DMS153 treated with DMSO at 0.1 percent for 48 hours (cell line): ENCODE measurements at regions not wholly inside any gene's neighbourhood (a gene's known extent, or its start where the extent isn't known, plus 50 kb on each side); places are given as distances from the start of the nearest gene placed in this dataset.
"Not testable (repeated sequence)": the region's sequence is repeated elsewhere in the genome, so short reads cannot be mapped to it uniquely, and the experiment has no call there.

ENCODE experiments used
- DNase-seq: peaks from one replicate; lab custom pipeline; 2025; ENCODE audit not compliant: unreplicated experiment; lab: John Stamatoyannopoulos, UW

GRCh38 chr12:46671102-46671501 lies 154.7 kb downstream of the SLC38A4 start:
- DNase-seq, result no peak

- no peak for DNase-seq
Measured at GRCh38 chr12:46670636-46671035, 155.2 kb downstream of the SLC38A4 start.

GRCh38 chr12:46669720-46670119 lies 156.1 kb downstream of the SLC38A4 start:
- no peak for DNase-seq

- DNase-seq, result no peak
Measured at GRCh38 chr12:46667551-46667950, 158.2 kb downstream of the SLC38A4 start.

GRCh38 chr12:46664761-46665287 lies 161.0 kb downstream of the SLC38A4 start:
- DNase-seq, result peak; percentile 55

- no peak for DNase-seq
Measured at GRCh38 chr12:46663318-46663717, 162.5 kb downstream of the SLC38A4 start.

GRCh38 chr12:46661110-46661845 lies 164.5 kb downstream of the SLC38A4 start:
- peak; percentile 67 for DNase-seq

- no peak for DNase-seq
Measured at GRCh38 chr12:46660719-46661109, 165.1 kb downstream of the SLC38A4 start.

GRCh38 chr12:46660276-46660675 lies 165.5 kb downstream of the SLC38A4 start:
- no peak for DNase-seq

GRCh38 chr12:46659824-46660223 lies 166.0 kb downstream of the SLC38A4 start:
- peak; percentile 17 for DNase-seq

- no peak for DNase-seq
Measured at GRCh38 chr12:46659032-46659650, 166.7 kb downstream of the SLC38A4 start.

GRCh38 chr12:46657453-46658411 lies 168.1 kb downstream of the SLC38A4 start:
- DNase-seq, result no peak

- not testable (repeated sequence) for DNase-seq
Measured at GRCh38 chr12:46655984-46656383, 169.8 kb downstream of the SLC38A4 start.

GRCh38 chr12:46653311-46653710 lies 172.5 kb downstream of the SLC38A4 start:
- no peak for DNase-seq

- DNase-seq, result no peak
Measured at GRCh38 chr12:46652692-46653091, 173.1 kb downstream of the SLC38A4 start.

- no peak for DNase-seq
Measured at GRCh38 chr12:46650688-46651087, 175.1 kb downstream of the SLC38A4 start.

- no peak for DNase-seq
Measured at GRCh38 chr12:46649433-46649832, 176.4 kb downstream of the SLC38A4 start.

- DNase-seq, result no peak
Measured at GRCh38 chr12:46647034-46647433, 178.8 kb downstream of the SLC38A4 start.

GRCh38 chr12:46641649-46642048 lies 184.1 kb downstream of the SLC38A4 start:
- DNase-seq, result not testable (repeated sequence)

- no peak for DNase-seq
Measured at GRCh38 chr12:46635818-46636217, 190.0 kb downstream of the SLC38A4 start.
